Sigmoid colon (tissue), 6 donors: ENCODE measurements at regions not wholly inside any gene's neighbourhood (a gene's known extent, or its start where the extent isn't known, plus 50 kb on each side); places are given as distances from the start of the nearest gene placed in this dataset.
"Not testable (repeated sequence)": the region's sequence is repeated elsewhere in the genome, so short reads cannot be mapped to it uniquely, and the experiment has no call there.

Source experiments
- DNase-seq: peaks from one replicate; pipeline ENCODE4 v3.0.0-alpha.2; 2019
- H3K27ac ChIP-seq, 4 donors: fragments of 200-600 bp; sonication (generic); one replicate each; pipeline ENCODE4 v1.5.1; 2016 to 2019; ENCODE audit warnings: mild to moderate bottlenecking in 1 of 4
- H3K27me3 ChIP-seq, 3 donors: fragments of 200-600 bp; sonication (generic); one replicate each; pipeline ENCODE4 v1.5.1; 2019; ENCODE audit warnings: mild to moderate bottlenecking in 1 of 3
- H3K36me3 ChIP-seq, 4 donors: fragments of 200-600 bp; sonication (generic); one replicate each; pipeline ENCODE4 v1.5.1; 2016 to 2019
- H3K4me1 ChIP-seq, 4 donors: fragments of 200-600 bp; sonication (generic); one replicate each; pipeline ENCODE4 v1.5.1; 2017 to 2019
- H3K4me3 ChIP-seq, 4 donors: fragments of 200-600 bp; sonication (generic); one replicate each; pipeline ENCODE4 v1.5.1; 2017 to 2019; ENCODE audit warnings: mild to moderate bottlenecking in 2 of 4, moderate library complexity in 1 of 4
- H3K9me3 ChIP-seq, 4 donors: fragments of 200-600 bp in 3 of 4; sonication (generic) in 3 of 4; one replicate each; pipeline versions ENCODE4 v1.5.1 to v1.6.1; 2013 to 2019
- EP300 ChIP-seq, 4 donors: sonication (generic); formaldehyde crosslinking; IDR thresholded peaks; one replicate each; pipeline ENCODE4 v1.6.1; 2017; ENCODE audit warnings: antibody characterized with exemption in 4 of 4
- POLR2A ChIP-seq, 2 donors: fragments of 450-650 bp; IDR thresholded peaks; one replicate each; pipeline ENCODE4 v1.6.1; 2016; ENCODE audit warnings: antibody characterized with exemption in 2 of 2, mild to moderate bottlenecking in 2 of 2, moderate library complexity in 2 of 2
- POLR2AphosphoS5 ChIP-seq, 4 donors: sonication (generic); formaldehyde crosslinking; IDR thresholded peaks; one replicate each; pipeline ENCODE4 v1.6.1; 2017; ENCODE audit warnings: antibody characterized with exemption in 4 of 4
- WGBS, 2 donors: extraction: QIAGEN DNeasy Blood & Tissue Kit; methylation state at CpG; one replicate each; pipeline ENCODE4 v1.1.7; 2013; 5-methylcytosine and 5-hydroxymethylcytosine counted together
- intact Hi-C: fragments of 100-400 bp; cut with DNase I; formaldehyde crosslinking; loops from one replicate; pipeline ENCODE4 v1.15.1; 2023
- TF ChIP-seq, protein P1 (sequence below), 4 experiments: fragments of 450-650 bp in 3 of 4; fragments of 200-600 bp in 1 of 4; IDR thresholded peaks; one replicate each; pipeline ENCODE4 v1.5.1; 2016 to 2019; ENCODE audit warnings: antibody characterized with exemption in 4 of 4, mild to moderate bottlenecking in 3 of 4, moderate library complexity in 2 of 4
- donor health status: healthy with polysubstance abuse.
- donor health status: healthy.

DNA sequence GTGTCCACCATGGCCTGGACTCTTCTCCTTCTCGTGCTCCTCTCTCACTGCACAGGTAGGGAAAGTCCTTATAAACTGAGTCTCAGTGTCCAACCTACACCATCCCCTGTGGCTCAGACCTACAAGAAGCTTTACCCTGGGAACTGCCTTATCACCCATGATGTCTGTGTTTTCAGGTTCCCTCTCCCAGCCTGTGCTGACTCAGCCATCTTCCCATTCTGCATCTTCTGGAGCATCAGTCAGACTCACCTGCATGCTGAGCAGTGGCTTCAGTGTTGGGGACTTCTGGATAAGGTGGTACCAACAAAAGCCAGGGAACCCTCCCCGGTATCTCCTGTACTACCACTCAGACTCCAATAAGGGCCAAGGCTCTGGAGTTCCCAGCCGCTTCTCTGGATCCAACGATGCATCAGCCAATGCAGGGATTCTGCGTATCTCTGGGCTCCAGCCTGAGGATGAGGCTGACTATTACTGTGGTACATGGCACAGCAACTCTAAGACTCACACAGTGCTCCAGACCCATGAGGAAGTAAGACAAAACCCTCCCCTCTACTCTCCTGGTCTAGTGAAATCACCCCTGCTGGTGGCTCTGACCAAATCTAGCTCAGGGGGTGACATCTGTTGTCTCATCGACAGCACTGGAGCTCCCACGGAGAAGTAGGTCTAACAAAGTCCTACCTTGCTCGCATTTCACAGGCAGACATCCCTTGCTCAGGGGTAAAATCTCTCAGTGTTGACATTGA, 74.3 kb downstream of the VPREB1 start:
- DNase-seq: no peak

DNA sequence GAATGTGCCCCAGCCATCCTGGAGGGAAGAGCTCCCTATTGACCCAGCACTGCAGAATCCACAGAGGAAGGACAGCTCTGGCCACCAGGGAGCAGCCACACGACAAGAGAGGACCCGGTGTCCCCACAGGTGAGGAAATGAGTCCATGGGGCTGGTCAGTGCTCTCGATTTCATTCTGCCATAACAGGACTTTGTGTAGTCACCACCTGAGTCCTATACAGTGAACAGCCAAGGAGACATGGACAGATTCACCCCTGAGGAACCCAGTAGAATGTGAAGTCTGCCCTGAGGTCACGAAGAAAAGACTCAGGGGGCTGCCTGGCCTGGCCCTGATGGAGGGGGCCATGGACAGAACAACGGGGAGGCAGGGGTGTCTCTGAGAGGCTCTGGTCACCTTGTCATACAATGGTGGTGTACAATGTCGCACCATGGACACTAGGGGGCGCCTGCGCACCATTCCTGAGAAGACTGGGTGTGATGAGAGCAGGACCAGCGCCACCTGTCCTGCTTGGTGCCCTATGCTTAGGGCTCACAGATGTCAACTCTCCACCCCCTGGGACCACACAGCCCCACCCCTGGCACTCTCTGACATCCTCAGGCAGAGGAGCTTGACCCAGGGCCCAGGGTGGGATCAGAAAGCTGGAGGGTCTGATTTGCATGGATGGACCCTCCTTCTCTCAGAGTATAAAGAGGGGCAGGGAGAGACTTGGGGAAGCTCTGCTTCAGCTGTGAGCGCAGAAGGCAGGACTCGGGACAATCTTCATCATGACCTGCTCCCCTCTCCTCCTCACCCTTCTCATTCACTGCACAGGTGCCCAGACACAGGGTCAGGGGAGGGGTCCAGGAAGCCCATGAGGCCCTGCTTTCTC, 77.4 kb downstream of the VPREB1 start:
- TF ChIP-seq, protein P1, sequence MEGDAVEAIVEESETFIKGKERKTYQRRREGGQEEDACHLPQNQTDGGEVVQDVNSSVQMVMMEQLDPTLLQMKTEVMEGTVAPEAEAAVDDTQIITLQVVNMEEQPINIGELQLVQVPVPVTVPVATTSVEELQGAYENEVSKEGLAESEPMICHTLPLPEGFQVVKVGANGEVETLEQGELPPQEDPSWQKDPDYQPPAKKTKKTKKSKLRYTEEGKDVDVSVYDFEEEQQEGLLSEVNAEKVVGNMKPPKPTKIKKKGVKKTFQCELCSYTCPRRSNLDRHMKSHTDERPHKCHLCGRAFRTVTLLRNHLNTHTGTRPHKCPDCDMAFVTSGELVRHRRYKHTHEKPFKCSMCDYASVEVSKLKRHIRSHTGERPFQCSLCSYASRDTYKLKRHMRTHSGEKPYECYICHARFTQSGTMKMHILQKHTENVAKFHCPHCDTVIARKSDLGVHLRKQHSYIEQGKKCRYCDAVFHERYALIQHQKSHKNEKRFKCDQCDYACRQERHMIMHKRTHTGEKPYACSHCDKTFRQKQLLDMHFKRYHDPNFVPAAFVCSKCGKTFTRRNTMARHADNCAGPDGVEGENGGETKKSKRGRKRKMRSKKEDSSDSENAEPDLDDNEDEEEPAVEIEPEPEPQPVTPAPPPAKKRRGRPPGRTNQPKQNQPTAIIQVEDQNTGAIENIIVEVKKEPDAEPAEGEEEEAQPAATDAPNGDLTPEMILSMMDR (IDR thresholded peaks at IDR 0.05): peak in 3 of 4 experiments; percentile 42 to 78 (median 62)
- H3K4me3 ChIP-seq, DNase-seq, intact Hi-C loops, H3K4me1 ChIP-seq, H3K9me3 ChIP-seq, H3K27me3 ChIP-seq, H3K27ac ChIP-seq: not testable (repeated sequence)
- peaks cover 8 to 24% (median 15%) of the 10 kb centered on the region in 4 donors for H3K36me3 ChIP-seq
- 20 to 36% methylated on average over 11 of the region's 11 CpGs for WGBS, 2 donors

More for the DNA sequence above, 74.3 kb downstream of the VPREB1 start:
- 89 to 96% methylated on average over 8 of the region's 8 CpGs for WGBS, 2 donors
- Histone ChIP-seq H3K27me3 (no peaks in the 10 kb centered on the region), H3K4me1 (no peaks in the 10 kb centered on the region), H3K4me3 (no peak overlapping the region), H3K27ac (no peak overlapping the region), H3K36me3 (peaks cover 8 to 39% (median 19%) of the 10 kb centered on the region in 4 donors), H3K9me3 (no peaks in the 10 kb centered on the region)
- intact Hi-C loops: no loop called here
- TF ChIP-seq POLR2AphosphoS5 (IDR thresholded peaks at IDR 0.05): no peak
- TF ChIP-seq EP300 (IDR thresholded peaks at IDR 0.05): no peak
- no peak for TF ChIP-seq POLR2A (IDR thresholded peaks at IDR 0.05)
- TF ChIP-seq, protein P1 (IDR thresholded peaks at IDR 0.05): no peak

DNA sequence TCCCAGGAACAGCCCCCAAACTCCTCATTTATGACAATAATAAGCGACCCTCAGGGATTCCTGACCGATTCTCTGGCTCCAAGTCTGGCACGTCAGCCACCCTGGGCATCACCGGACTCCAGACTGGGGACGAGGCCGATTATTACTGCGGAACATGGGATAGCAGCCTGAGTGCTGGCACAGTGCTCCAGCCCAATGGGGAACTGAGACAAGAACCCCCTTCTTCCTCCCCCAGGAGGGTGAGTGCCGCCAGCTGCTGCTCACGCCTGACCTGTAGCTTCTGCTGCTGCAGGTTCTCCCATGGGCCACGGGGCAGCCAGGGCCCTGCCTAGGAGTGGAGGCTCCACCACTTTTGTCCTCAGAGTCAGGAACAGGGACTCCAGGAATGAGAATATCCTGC, 78.2 kb downstream of the VPREB1 start:
- TF ChIP-seq POLR2A (IDR thresholded peaks at IDR 0.05) (no peak), POLR2AphosphoS5 (IDR thresholded peaks at IDR 0.05) (no peak), EP300 (IDR thresholded peaks at IDR 0.05) (no peak)
- TF ChIP-seq, protein P1 (IDR thresholded peaks at IDR 0.05): no peak
- Histone ChIP-seq H3K27me3 (no peaks in the 10 kb centered on the region), H3K4me3 (no peak overlapping the region), H3K27ac (no peak overlapping the region), H3K4me1 (no peaks in the 10 kb centered on the region), H3K36me3 (peaks cover 8 to 18% (median 15%) of the 10 kb centered on the region in 4 donors), H3K9me3 (no peaks in the 10 kb centered on the region)
- intact Hi-C loops: no loop called here
- 85 to 91% methylated on average over 10 of the region's 10 CpGs for WGBS, 2 donors
- DNase-seq: no peak

DNA sequence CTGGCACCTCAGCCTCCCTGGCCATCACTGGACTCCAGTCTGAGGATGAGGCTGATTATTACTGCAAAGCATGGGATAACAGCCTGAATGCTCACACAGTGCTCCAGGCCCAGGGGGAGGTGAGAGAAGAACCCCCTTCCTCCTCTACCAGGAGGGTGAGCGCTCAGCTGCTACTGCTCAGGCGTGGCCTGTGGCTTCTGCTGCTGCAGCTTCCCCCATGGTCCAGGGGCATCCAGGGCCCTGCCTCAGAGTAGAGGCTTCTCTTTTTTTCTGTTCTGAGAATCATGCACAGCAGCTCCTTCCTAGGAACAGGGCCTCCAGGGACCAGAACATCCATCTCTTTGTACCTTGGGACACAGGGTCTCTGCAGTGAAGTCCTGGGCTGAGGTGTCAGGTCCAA, 83.1 kb downstream of the VPREB1 start:
- 62 to 78% methylated on average over 2 of the region's 2 CpGs for WGBS, 2 donors
- no peaks in the 10 kb centered on the region for H3K9me3 ChIP-seq
- no peaks in the 10 kb centered on the region for H3K4me1 ChIP-seq
- no peak overlapping the region for H3K4me3 ChIP-seq
- no peak overlapping the region for H3K27ac ChIP-seq
- no peaks in the 10 kb centered on the region for H3K36me3 ChIP-seq
- peaks cover 0 to 46% (median 38%) of the 10 kb centered on the region in 3 donors for H3K27me3 ChIP-seq
- DNase-seq: no peak
- intact Hi-C loops: no loop called here
- TF ChIP-seq, protein P1 (IDR thresholded peaks at IDR 0.05): no peak
